Activated T-cell treated with anti-CD3 and anti-CD28 coated beads, Interleukin-2, amount 50 U/mL, for 4 hours (primary cell): ENCODE measurements at regions not wholly inside any gene's neighbourhood (a gene's known extent, or its start where the extent isn't known, plus 50 kb on each side); places are given as distances from the start of the nearest gene placed in this dataset.
"Not testable (repeated sequence)": the region's sequence is repeated elsewhere in the genome, so short reads cannot be mapped to it uniquely, and the experiment has no call there.

Source experiments
- ATAC-seq, 2 donors: fragments of 200-7000 bp; cut with Tn5 transposase; one replicate each; pipeline ENCODE4 v1.10.0; 2021
- DNase-seq: peaks from one replicate; pipeline ENCODE4 v3.0.0-alpha.2; 2020
- H3K27me3 Mint-ChIP-seq: one replicate; pipeline ENCODE4 v1.8.0; 2021; ENCODE audit warnings: low read depth, mixed read lengths
- H3K36me3 Mint-ChIP-seq: one replicate; pipeline ENCODE4 v1.8.0; 2022; ENCODE audit warnings: mixed read lengths; ENCODE audit not compliant: insufficient read depth
- H3K4me1 Mint-ChIP-seq: one replicate; pipeline ENCODE4 v1.8.0; 2021; ENCODE audit warnings: low read depth, mixed read lengths
- H3K4me3 Mint-ChIP-seq: one replicate; pipeline ENCODE4 v1.8.0; 2021; ENCODE audit warnings: mild to moderate bottlenecking, moderate library complexity, mixed read lengths
- H3K9me3 Mint-ChIP-seq: one replicate; pipeline ENCODE4 v1.8.0; 2021; ENCODE audit warnings: mixed read lengths

DNA sequence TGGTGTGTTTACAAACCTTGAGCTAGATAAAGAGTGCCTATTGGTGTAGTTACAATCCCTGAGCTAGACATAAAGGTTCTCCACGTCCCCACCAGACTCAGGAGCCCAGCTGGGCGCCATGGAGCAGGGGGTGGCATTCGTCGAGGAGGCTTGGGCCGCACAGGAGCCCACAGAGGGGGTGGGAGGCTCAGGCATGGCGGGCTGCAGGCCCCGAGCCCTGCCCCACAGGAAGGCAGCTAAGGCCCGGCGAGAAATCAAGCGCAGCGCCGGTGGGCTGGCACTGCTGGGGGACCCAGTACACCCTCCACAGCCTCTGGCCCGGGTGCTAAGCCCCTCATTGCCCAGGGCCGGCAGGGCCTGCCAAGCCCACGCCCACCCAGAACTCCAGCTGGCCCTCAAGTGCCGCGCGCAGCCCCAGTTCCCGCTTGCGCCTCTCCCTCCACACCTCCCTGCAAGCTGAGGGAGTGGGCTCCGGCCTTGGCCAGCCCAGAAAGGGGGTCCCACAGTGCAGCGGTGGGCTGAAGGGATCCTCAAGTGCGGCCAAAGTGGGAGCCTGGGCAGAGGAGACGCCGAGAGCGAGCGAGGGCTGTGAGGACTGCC, 562.1 kb upstream of the LUZP2 start:
- not testable (repeated sequence) for ATAC-seq, H3K9me3 Mint-ChIP-seq, H3K27me3 Mint-ChIP-seq, H3K36me3 Mint-ChIP-seq, H3K4me1 Mint-ChIP-seq, H3K4me3 Mint-ChIP-seq, DNase-seq

DNA sequence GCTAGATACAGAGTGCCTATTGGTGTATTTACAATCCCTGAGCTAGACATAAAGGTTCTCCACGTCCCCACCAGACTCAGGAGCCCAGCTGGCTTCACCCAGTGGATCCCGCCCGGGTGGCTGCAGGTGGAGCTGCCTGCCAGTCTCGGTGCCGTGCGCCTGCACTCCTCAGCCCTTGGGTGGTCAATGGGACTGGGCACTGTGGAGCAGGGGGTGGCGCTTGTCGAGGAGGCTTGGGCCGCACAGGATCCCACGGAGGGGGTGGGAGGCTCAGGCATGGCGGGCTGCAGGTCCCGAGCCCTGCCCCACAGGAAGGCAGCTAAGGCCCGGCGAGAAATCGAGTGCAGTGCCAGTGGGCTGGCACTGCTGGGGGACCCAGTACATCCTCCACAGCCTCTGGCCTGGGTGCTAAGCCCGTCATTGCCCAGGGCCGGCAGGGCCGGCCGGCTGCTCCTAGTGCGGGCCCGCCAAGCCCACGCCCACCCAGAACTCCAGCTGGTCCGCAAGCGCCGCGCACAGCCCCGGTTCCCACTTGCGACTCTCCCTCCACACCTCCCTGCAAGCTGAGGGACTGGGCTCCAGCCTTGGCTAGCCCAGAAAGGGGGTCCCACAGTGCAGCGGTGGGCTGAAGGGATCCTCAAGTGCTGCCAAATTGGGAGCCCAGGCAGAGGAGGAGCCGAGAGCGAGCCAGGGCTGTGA, 554.6 kb upstream of the LUZP2 start:
- not testable (repeated sequence) for H3K9me3 Mint-ChIP-seq, H3K4me3 Mint-ChIP-seq, DNase-seq, H3K36me3 Mint-ChIP-seq, ATAC-seq, H3K27me3 Mint-ChIP-seq, H3K4me1 Mint-ChIP-seq

DNA sequence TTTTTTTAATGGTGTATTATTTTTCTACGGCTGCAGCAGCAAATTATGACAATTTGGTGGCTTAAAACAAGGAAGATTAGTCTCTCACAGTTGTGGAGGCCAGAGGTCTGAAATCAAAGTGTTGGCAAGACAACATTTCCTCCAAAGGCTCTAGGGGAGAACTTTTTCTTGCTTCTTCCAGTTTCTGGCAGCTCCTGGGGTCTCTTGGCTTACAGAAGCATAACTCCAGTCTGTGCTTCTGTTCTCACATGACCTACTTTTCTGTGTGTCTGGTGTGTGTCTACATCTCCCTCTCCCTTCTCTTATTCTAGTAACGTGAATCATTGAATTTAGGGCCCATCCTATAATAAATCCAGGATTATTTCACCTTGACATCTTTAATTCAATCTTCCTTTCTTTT, 551.9 kb upstream of the LUZP2 start:
- Mint-ChIP-seq H3K4me3 (no peak overlapping the region), H3K27me3 (no peaks in the 10 kb centered on the region), H3K9me3 (peaks cover 4% of the 10 kb centered on the region), H3K4me1 (no peaks in the 10 kb centered on the region), H3K36me3 (no peaks in the 10 kb centered on the region)
- ATAC-seq, result no peak
- DNase-seq, result no peak

DNA sequence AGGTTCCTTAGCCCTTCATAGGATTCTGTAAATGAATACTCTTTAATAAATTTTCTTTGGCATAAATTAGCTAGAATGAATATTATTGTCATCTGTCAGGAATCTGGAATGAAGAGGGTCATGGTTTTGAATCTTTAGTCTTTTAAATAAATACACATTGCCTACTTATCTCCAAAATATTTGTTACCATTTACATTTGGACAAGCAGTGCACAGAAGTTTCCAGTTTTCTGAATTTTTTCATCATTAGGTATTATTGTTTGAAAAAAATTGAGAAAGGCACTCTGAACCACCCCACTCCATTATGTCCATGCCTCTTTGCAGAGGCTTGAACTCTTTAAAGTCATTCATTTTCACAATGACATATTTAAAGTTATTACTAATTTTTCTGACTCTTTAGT, 549.0 kb upstream of the LUZP2 start:
- no peak for ATAC-seq
- no peaks in the 10 kb centered on the region for H3K4me1 Mint-ChIP-seq

DNA sequence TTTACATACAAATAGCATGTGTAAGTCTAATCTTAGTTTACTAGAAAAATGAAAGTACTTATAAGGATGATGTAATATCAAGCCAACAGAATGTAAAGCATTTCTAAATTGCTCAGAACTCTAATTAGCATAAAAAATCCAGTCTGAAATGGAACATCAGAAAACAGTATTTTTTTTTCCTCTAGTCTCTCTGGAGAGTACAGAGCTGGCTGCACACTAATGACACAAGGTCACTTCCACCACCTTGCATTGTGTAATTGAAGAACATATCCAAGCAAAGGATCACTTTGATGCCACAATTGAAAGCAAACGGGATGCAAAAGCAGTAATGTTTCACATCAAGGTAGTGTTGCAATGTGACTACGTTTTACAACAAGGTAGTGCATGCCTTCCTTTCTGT, 548.0 kb upstream of the LUZP2 start:
- no peak for ATAC-seq
- Mint-ChIP-seq H3K9me3 (peaks cover 4% of the 10 kb centered on the region), H3K36me3 (no peaks in the 10 kb centered on the region), H3K27me3 (no peaks in the 10 kb centered on the region), H3K4me1 (no peaks in the 10 kb centered on the region), H3K4me3 (no peak overlapping the region)
- DNase-seq, result no peak

More for the DNA sequence above, 549.0 kb upstream of the LUZP2 start:
- Mint-ChIP-seq H3K36me3 (no peaks in the 10 kb centered on the region), H3K9me3 (peaks cover 4% of the 10 kb centered on the region), H3K4me3 (no peak overlapping the region), H3K27me3 (no peaks in the 10 kb centered on the region)
- DNase-seq, result no peak

DNA sequence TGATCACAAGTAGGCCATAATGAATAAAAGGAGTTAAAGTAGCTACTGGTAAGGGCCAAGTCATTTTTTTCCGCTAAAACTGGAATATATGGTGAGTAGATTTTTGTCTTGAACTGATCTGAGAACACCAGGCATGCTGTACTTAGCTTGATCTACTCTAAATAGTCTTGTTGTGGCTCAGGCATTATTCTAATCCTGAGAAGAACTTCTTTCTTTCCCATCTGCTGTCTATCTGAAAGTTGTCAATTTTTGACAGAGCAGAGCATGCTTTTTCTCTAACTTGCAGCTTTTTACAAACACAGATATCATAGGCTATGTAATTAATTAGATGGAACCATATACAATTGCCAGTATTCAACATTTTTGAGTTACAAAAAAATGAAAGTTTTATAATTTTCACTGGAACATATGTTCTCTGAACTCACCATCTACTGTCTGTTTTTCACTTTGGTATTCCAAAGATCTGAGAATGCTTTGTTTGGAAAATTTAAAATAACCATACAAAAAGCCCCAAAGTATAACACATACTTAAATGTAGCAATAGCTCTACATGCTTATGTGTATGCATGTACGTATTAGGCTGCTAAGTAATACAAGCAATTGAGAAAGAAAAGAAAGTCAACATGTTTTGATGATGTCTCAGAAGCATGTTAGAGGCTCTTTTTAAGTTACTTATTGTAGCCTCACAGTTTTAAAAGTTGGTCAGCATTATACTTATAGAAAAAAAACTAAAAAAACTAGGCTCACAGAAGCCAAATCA, 542.7 kb upstream of the LUZP2 start:
- no peaks in the 10 kb centered on the region for H3K36me3 Mint-ChIP-seq

DNA sequence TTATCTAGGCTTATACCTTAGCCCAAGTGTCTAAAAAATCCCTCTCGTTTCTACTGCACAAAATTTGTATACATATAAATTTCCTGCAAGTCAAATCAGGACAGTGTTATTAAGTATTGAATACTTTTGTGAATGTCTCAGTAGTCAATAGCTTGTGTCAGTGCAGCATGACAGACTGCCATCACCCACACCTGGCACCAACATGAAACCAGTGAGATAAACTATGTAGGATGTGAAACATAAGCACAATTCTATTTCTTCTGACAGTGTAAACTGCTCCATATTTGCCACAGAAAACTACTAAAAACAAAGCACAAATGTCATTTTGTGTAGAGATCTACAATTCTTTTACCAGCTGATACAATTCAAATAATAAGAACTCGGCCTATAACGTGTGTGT, 542.1 kb upstream of the LUZP2 start:
- Mint-ChIP-seq H3K9me3 (no peaks in the 10 kb centered on the region), H3K4me1 (no peaks in the 10 kb centered on the region), H3K4me3 (no peak overlapping the region), H3K36me3 (no peaks in the 10 kb centered on the region), H3K27me3 (no peaks in the 10 kb centered on the region)
- no peak for DNase-seq
- no peak for ATAC-seq

More for the DNA sequence above, 542.7 kb upstream of the LUZP2 start:
- H3K4me1 Mint-ChIP-seq, result no peaks in the 10 kb centered on the region
- no peak overlapping the region for H3K4me3 Mint-ChIP-seq
- H3K9me3 Mint-ChIP-seq, result peaks cover 4% of the 10 kb centered on the region
- no peak for ATAC-seq
- no peaks in the 10 kb centered on the region for H3K27me3 Mint-ChIP-seq
- no peak for DNase-seq

DNA sequence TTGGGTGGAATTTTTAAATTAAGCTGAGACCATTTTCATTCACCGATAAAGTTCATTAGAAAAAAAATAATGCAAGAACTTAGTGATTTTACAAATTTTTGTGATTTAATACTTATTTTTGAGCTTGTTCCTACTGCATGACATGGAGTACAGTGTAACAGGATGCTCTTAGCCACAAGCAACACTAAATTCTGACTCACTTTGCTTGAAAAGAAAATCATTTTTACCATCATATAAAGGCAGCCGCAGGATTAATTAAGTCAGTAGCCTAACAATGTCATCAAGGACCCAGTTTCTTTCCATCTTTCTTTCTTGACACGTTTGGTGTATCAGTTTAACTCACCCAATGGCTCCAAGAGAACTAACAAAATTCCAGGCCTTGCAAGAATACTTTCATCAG, 540.3 kb upstream of the LUZP2 start:
- DNase-seq (no peak), ATAC-seq (no peak)
- Mint-ChIP-seq H3K27me3 (no peaks in the 10 kb centered on the region), H3K36me3 (no peaks in the 10 kb centered on the region), H3K9me3 (no peaks in the 10 kb centered on the region), H3K4me3 (no peak overlapping the region), H3K4me1 (no peaks in the 10 kb centered on the region)

DNA sequence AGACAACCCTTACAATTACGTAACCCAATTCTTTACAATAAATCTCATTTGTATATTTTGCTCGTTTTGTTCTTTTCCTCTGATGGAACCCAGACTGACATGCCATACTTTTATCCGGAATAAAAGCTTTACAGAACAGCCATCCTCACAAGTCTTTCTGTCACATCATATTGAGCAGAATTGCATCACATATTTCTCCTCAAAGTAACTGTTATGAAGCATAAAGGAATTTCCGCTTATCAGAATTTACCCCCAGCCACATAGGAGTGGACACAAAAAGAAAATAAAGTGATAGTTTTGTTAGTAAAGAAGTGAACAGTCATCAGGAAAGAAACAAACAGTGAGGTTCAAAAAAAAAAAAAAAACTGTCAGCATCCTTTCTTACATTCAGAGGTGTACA, 539.5 kb upstream of the LUZP2 start:
- ATAC-seq, result no peak
- no peaks in the 10 kb centered on the region for H3K9me3 Mint-ChIP-seq

DNA sequence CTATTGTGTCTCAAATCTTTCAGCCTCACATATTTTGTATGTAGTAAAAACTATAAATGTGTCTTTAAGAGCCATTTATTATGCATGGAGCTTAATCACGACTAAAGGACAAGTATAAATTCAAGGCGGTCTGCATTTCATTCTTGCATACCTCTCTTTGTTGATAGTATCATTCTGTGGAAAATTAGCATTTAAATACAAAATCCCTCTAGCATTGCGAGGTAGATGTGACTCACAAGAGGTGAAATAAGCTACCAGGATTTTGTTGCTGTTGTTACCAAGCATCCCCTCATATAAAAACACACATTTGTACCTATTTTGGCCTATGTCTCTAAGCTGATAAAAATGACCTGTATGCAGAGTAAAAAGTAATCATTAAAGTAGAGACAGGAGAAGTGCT, 537.4 kb upstream of the LUZP2 start:
- Mint-ChIP-seq H3K36me3 (no peaks in the 10 kb centered on the region), H3K4me3 (no peak overlapping the region), H3K9me3 (peaks cover 5% of the 10 kb centered on the region), H3K4me1 (no peaks in the 10 kb centered on the region), H3K27me3 (no peaks in the 10 kb centered on the region)
- ATAC-seq, result no peak
- no peak for DNase-seq

More for the DNA sequence above, 539.5 kb upstream of the LUZP2 start:
- DNase-seq, result no peak
- Mint-ChIP-seq H3K36me3 (no peaks in the 10 kb centered on the region), H3K27me3 (no peaks in the 10 kb centered on the region), H3K4me1 (no peaks in the 10 kb centered on the region), H3K4me3 (no peak overlapping the region)

DNA sequence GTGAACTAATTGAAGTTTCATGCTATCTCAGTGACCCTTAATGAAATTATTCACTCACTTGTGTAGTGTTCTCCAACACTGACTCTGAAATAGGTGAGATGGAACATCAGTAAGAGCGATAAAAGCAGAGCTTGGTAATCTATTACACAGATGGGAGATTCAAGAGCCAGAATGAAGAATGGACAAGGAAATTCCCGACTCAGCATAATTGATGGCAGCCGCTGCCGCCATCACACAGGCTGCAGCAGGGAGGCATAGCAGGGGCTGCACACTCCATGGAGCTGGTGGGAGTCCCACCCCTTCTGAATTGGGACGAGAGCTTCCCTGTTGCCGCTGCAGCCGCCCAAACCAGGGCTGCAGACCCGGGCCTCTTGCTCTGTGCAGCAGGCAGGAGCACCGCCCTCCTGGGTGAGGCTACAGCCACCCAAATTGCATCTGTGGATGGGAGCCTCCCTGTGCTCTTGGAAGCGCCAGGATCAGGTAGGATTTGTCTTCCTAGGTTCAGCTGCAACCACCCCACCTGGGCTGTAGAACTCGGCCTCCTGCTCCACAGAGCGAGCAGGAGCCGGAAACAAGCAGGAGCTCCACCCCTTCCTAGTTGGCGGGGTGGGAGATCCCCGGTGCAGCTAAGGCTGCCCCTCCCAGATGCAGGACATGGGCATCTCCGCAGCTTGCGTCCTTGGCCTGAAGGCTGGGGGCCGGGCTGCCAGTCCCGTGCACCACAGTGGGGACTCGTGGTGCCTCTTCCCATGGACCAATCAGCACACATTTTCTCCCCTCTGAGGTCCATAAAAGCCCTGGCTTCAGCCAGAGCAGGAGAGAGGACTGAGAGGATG, 535.1 kb upstream of the LUZP2 start:
- ATAC-seq (no peak), DNase-seq (no peak)
- Mint-ChIP-seq H3K36me3 (no peaks in the 10 kb centered on the region), H3K4me1 (no peaks in the 10 kb centered on the region), H3K9me3 (peaks cover 5% of the 10 kb centered on the region), H3K27me3 (no peaks in the 10 kb centered on the region), H3K4me3 (no peak overlapping the region)

DNA sequence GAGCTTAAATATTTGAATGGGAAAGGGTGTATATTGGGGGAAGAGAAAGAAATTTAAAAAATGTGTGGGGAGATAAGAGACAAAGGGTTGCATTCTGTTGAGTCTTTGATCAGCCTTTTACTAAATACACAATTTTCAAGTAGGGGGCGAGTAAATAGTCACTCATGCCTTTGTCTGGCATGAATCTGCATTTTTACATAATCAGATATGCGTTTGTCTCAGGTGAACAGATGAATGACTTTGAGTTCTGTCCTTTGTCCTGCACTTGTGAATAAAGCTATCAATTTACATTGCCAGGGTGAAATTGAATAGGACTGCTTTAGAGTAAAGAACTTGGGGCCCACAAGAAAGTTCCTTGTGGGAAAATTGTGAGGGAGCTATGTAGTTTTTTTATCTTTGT, 523.6 kb upstream of the LUZP2 start:
- ATAC-seq (no peak), DNase-seq (no peak)
- no peaks in the 10 kb centered on the region for H3K36me3 Mint-ChIP-seq
- no peaks in the 10 kb centered on the region for H3K27me3 Mint-ChIP-seq
- H3K4me3 Mint-ChIP-seq, result no peak overlapping the region
- peaks cover 13% of the 10 kb centered on the region for H3K9me3 Mint-ChIP-seq
- no peaks in the 10 kb centered on the region for H3K4me1 Mint-ChIP-seq

DNA sequence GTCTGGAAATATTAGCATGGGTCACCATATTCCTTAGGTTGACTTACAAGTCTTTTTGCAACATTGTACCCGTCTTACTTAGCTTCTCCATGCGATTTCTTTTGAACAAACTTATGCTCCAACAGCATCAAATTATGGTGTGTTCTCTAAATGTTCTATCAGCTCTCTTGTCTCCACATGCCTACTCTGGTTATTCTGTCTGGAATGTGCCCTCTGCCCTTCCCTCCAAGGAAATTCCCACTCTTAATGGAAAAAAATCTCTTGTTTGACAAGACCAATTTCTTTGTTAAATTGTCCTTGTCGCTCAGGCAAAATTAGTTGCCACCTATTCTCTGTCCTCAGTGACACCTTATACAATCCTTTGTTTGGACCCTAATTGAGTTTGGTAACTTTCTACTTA, 522.8 kb upstream of the LUZP2 start:
- Mint-ChIP-seq H3K27me3 (no peaks in the 10 kb centered on the region), H3K9me3 (peaks cover 13% of the 10 kb centered on the region), H3K4me3 (no peak overlapping the region), H3K4me1 (no peaks in the 10 kb centered on the region), H3K36me3 (no peaks in the 10 kb centered on the region)
- DNase-seq (no peak), ATAC-seq (no peak)

DNA sequence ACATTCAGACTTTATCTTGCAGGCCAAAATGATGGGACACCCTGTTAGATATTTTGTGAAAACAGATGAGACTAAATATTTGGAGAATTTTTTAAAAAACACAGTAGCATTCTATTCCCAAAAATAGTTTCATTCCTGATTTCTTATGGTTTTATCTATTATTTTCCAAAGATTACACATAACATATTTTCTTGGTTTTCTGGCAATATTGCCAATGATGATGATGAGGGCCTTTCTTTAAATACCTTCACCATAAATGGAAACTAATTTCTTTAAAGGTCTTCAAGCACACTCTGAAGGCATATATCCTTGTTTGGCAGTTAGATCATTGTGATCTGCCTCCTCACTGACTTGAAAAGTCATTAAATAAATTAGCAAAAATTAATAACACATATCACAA, 522.3 kb upstream of the LUZP2 start:
- Mint-ChIP-seq H3K36me3 (no peaks in the 10 kb centered on the region), H3K27me3 (no peaks in the 10 kb centered on the region), H3K4me1 (no peaks in the 10 kb centered on the region), H3K9me3 (peaks cover 12% of the 10 kb centered on the region), H3K4me3 (no peak overlapping the region)
- DNase-seq, result no peak
- no peak for ATAC-seq
